ENCODE measurements at regions not wholly inside any gene's neighbourhood (a gene's known extent, or its start where the extent isn't known, plus 50 kb on each side); places are given as distances from the start of the nearest gene placed in this dataset.

DNA sequence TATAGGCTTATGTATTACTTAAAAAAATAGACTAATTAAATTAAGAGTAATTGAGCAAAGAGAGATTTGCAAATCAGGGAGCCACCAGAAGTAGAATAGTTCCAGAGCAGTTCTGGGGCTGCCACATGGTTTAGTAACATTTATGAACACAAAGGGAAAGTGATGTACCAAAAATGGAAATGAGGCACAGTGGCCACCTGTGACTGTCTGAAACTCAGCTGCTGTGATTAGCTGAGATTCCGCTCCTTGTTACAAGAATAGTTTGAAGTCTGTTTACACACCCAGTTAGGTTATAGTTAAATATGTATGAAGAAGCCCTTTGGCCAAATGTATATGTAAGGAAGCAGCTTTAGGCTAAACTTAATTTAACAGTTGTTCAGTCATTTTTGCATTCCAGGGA is 901.5 kb upstream of the CHORDC1 start:
- Mint-ChIP-seq H3K36me3 (no peaks in the 10 kb centered on the region), H3K27me3 (no peaks in the 10 kb centered on the region), H3K27ac (no peak overlapping the region), H3K9me3 (peaks cover 0 to 11% (median 5%) of the 10 kb centered on the region in 8 donors), H3K4me3 (no peak overlapping the region), H3K4me1 (no peaks in the 10 kb centered on the region)
- DNase-seq: no peak
- no peaks in the 10 kb centered on the region for H3K36me3 ChIP-seq (ENCODE audit: insufficient read depth, low read length)
- ChIA-PET CTCF (ENCODE audit: partially characterized antibody) (no interaction called here), POLR2A (ENCODE audit: partially characterized antibody) (no interaction called here)
- no peak overlapping the region for H3K27ac ChIP-seq (ENCODE audit: low read depth, low read length)
- no peaks in the 10 kb centered on the region for H3K4me1 ChIP-seq (ENCODE audit: insufficient read depth, low read length)
- no peaks in the 10 kb centered on the region for H3K27me3 ChIP-seq (ENCODE audit: insufficient read depth, low read length)
- no peak overlapping the region for H3K4me3 ChIP-seq (ENCODE audit: low read length in 2 of 2)
- intact Hi-C loops (cut with micrococcal nuclease): no loop called here
- H3K9me3 ChIP-seq (ENCODE audit: control insufficient read depth in 1 of 2, low read length in 2 of 2): peaks cover 0 to 2% of the 10 kb centered on the region in 2 donors

DNA sequence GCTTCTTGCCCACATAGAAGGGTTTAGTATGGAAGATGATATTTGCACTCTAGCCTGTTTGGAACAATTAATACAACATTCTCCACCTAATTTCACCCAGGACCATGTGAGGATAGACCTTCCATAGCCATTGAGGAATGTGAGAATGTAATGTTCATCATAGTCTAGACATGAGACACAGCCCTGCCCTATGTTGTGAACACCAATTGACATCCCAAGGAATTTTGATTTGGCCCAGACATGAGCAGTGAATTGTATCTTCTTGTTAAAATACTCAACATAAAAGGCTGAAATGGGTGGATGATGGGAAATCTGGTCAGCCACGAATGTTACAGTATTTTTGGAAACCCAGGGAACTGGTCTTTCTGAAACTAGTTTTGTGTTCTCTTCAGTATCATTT is 892.3 kb upstream of the CHORDC1 start:
- Mint-ChIP-seq H3K27ac (no peak overlapping the region), H3K27me3 (no peaks in the 10 kb centered on the region), H3K4me3 (no peak overlapping the region), H3K9me3 (peaks cover 0 to 8% (median 5%) of the 10 kb centered on the region in 8 donors), H3K4me1 (no peaks in the 10 kb centered on the region), H3K36me3 (no peaks in the 10 kb centered on the region)
- ChIA-PET POLR2A (ENCODE audit: partially characterized antibody) (no interaction called here), CTCF (ENCODE audit: partially characterized antibody) (no interaction called here)
- peaks cover 0 to 3% of the 10 kb centered on the region in 2 donors for H3K9me3 ChIP-seq (ENCODE audit: control insufficient read depth in 1 of 2, low read length in 2 of 2)
- no peak for DNase-seq
- no peaks in the 10 kb centered on the region for H3K4me1 ChIP-seq (ENCODE audit: insufficient read depth, low read length)
- no peak overlapping the region for H3K4me3 ChIP-seq (ENCODE audit: low read length in 2 of 2)
- no peak overlapping the region for H3K27ac ChIP-seq (ENCODE audit: low read depth, low read length)
- intact Hi-C loops (cut with micrococcal nuclease): no loop called here
- H3K27me3 ChIP-seq (ENCODE audit: insufficient read depth, low read length): no peaks in the 10 kb centered on the region
- H3K36me3 ChIP-seq (ENCODE audit: insufficient read depth, low read length): no peaks in the 10 kb centered on the region

DNA sequence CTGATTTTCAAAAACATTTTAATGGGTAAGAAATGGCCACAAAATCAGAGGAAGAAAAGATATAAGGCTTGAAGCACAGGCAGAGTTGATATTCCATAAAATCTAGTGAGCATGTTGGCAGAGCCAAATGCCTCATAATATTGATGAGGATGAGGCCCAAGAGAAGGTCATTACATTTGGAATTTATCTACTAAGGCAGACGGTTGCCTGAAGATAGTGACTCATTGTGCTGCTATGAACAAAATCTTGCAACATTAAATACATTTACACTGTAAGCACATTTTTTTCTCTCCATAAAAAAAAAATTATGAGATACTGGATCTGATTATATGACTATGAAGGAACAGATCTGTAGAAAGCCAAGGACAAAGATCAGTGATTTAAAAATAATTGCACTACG is 881.4 kb upstream of the CHORDC1 start:
- no peak overlapping the region for H3K27ac ChIP-seq (ENCODE audit: low read depth, low read length)
- ChIA-PET POLR2A (ENCODE audit: partially characterized antibody) (no interaction called here), CTCF (ENCODE audit: partially characterized antibody) (no interaction called here)
- no peaks in the 10 kb centered on the region for H3K36me3 ChIP-seq (ENCODE audit: insufficient read depth, low read length)
- Mint-ChIP-seq H3K27me3 (no peaks in the 10 kb centered on the region), H3K4me1 (no peaks in the 10 kb centered on the region), H3K4me3 (no peak overlapping the region), H3K27ac (no peak overlapping the region), H3K36me3 (no peaks in the 10 kb centered on the region), H3K9me3 (peaks cover 0 to 9% (median 0%) of the 10 kb centered on the region in 8 donors)
- no peak overlapping the region for H3K4me3 ChIP-seq (ENCODE audit: low read length in 2 of 2)
- H3K27me3 ChIP-seq (ENCODE audit: insufficient read depth, low read length): no peaks in the 10 kb centered on the region
- no peak for DNase-seq
- H3K9me3 ChIP-seq (ENCODE audit: control insufficient read depth in 1 of 2, low read length in 2 of 2): no peaks in the 10 kb centered on the region
- H3K4me1 ChIP-seq (ENCODE audit: insufficient read depth, low read length): no peaks in the 10 kb centered on the region
- intact Hi-C loops (cut with micrococcal nuclease): no loop called here

DNA sequence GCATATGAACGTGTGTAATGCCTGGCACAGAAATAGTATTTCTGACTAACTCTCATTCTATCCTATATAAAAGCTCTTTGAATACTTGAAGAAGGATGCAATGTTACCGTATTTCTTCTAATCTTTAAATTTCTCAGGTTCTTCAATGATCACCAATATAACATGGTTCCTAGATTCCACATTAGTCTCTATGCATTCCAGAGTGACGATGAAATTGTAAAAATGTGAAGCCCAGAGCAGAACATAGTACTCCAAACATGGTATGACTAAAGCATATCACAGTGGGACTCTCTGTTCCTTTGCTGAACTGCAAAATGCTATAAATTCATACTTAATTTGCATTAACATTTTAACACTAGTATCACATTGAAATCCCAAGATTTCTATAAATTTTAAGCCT is 877.6 kb upstream of the CHORDC1 start:
- no peak overlapping the region for H3K4me3 Mint-ChIP-seq
- H3K4me3 ChIP-seq (ENCODE audit: low read length in 2 of 2): no peak overlapping the region
- ChIA-PET POLR2A (ENCODE audit: partially characterized antibody) (no interaction called here), CTCF (ENCODE audit: partially characterized antibody) (no interaction called here)
- H3K27ac ChIP-seq (ENCODE audit: low read depth, low read length): no peak overlapping the region
- no peaks in the 10 kb centered on the region for H3K27me3 ChIP-seq (ENCODE audit: insufficient read depth, low read length)
- no peaks in the 10 kb centered on the region for H3K4me1 ChIP-seq (ENCODE audit: insufficient read depth, low read length)
- no peaks in the 10 kb centered on the region for H3K36me3 Mint-ChIP-seq
- peaks cover 0 to 10% (median under 1%) of the 10 kb centered on the region in 8 donors for H3K9me3 Mint-ChIP-seq
- H3K36me3 ChIP-seq (ENCODE audit: insufficient read depth, low read length): no peaks in the 10 kb centered on the region
- no peaks in the 10 kb centered on the region for H3K9me3 ChIP-seq (ENCODE audit: control insufficient read depth in 1 of 2, low read length in 2 of 2)
- H3K27ac Mint-ChIP-seq: no peak overlapping the region
- H3K27me3 Mint-ChIP-seq: no peaks in the 10 kb centered on the region
- no peaks in the 10 kb centered on the region for H3K4me1 Mint-ChIP-seq
- intact Hi-C loops (cut with micrococcal nuclease): no loop called here
- no peak for DNase-seq

DNA sequence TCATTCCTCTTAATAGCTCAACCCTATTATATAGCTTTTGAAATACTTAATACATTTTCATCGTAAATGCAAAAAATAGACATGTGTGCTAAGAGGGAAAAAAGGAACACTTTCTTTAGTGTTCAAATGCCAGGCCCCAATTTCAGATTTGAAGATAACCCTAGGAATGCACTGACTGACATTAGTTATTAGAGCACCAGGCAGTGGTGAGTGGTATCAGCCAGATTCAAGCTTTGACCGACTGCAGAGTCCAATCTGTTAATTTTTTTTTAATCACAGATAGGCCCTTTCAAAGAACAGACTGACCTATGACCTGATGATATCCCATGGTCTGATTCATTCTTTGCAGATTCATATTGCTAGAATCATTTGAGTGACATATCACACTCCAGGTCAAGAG is 874.2 kb upstream of the CHORDC1 start:
- Histone ChIP-seq H3K9me3 (ENCODE audit: control insufficient read depth in 1 of 2, low read length in 2 of 2) (no peaks in the 10 kb centered on the region), H3K4me3 (ENCODE audit: low read length in 2 of 2) (no peak overlapping the region), H3K27ac (ENCODE audit: low read depth, low read length) (no peak overlapping the region), H3K27me3 (ENCODE audit: insufficient read depth, low read length) (no peaks in the 10 kb centered on the region), H3K36me3 (ENCODE audit: insufficient read depth, low read length) (no peaks in the 10 kb centered on the region), H3K4me1 (ENCODE audit: insufficient read depth, low read length) (no peaks in the 10 kb centered on the region)
- H3K9me3 Mint-ChIP-seq: peaks cover 0 to 13% (median 0%) of the 10 kb centered on the region in 8 donors
- intact Hi-C loops (cut with micrococcal nuclease): no loop called here
- ChIA-PET CTCF (ENCODE audit: partially characterized antibody) (no interaction called here), POLR2A (ENCODE audit: partially characterized antibody) (no interaction called here)
- H3K27ac Mint-ChIP-seq: no peak overlapping the region
- no peak overlapping the region for H3K4me3 Mint-ChIP-seq
- H3K36me3 Mint-ChIP-seq: no peaks in the 10 kb centered on the region
- no peaks in the 10 kb centered on the region for H3K27me3 Mint-ChIP-seq
- H3K4me1 Mint-ChIP-seq: no peaks in the 10 kb centered on the region
- no peak for DNase-seq

DNA sequence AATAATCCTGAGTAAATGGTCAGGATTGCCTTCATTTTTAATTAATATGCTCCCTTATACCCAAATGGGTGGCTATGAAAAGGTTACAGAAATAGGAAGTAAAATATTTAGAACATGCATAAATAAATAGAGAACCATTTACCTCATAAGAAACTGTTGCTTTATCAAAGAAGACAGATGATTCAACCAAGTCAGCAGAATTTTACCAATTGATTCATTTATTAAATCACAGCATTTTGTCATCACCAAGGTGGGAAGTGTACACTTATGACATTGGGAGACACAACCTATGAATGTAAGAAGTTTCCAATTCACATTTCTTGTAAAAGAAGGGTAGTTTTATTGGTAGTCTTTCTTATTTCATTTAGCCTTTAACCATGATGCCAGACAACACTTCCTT is 870.3 kb upstream of the CHORDC1 start:
- Mint-ChIP-seq H3K9me3 (peaks cover 0 to 13% (median under 1%) of the 10 kb centered on the region in 8 donors), H3K36me3 (no peaks in the 10 kb centered on the region), H3K27ac (no peak overlapping the region), H3K4me3 (no peak overlapping the region), H3K27me3 (no peaks in the 10 kb centered on the region), H3K4me1 (no peaks in the 10 kb centered on the region)
- POLR2A ChIA-PET (ENCODE audit: partially characterized antibody): no interaction called here
- no peak for DNase-seq
- CTCF ChIA-PET (ENCODE audit: partially characterized antibody): no interaction called here
- no peaks in the 10 kb centered on the region for H3K27me3 ChIP-seq (ENCODE audit: insufficient read depth, low read length)
- H3K9me3 ChIP-seq (ENCODE audit: control insufficient read depth in 1 of 2, low read length in 2 of 2): no peaks in the 10 kb centered on the region
- no peak overlapping the region for H3K4me3 ChIP-seq (ENCODE audit: low read length in 2 of 2)
- intact Hi-C loops (cut with micrococcal nuclease): no loop called here
- H3K4me1 ChIP-seq (ENCODE audit: insufficient read depth, low read length): no peaks in the 10 kb centered on the region
- H3K27ac ChIP-seq (ENCODE audit: low read depth, low read length): no peak overlapping the region
- no peaks in the 10 kb centered on the region for H3K36me3 ChIP-seq (ENCODE audit: insufficient read depth, low read length)

DNA sequence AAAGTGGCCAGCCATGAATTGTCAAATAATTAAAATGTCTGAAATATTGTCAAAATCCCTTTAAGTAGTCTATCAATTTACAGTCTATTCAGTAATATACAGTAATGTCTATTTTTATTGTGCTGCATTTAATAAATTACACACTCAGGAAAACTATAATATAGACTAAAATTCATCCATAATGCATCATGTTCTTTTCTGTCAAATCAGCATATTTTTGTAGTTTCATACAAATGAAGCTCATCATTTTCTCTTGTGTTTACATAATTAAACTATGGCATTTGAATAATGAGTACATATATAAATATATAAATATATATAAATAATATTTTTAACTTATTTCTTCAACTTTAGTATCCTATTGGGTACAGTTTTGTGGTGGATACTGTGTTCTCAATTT is 868.7 kb upstream of the CHORDC1 start:
- Histone ChIP-seq H3K27me3 (ENCODE audit: insufficient read depth, low read length) (no peaks in the 10 kb centered on the region), H3K36me3 (ENCODE audit: insufficient read depth, low read length) (no peaks in the 10 kb centered on the region), H3K9me3 (ENCODE audit: control insufficient read depth in 1 of 2, low read length in 2 of 2) (no peaks in the 10 kb centered on the region), H3K4me3 (ENCODE audit: low read length in 2 of 2) (no peak overlapping the region), H3K4me1 (ENCODE audit: insufficient read depth, low read length) (no peaks in the 10 kb centered on the region), H3K27ac (ENCODE audit: low read depth, low read length) (no peak overlapping the region)
- no peaks in the 10 kb centered on the region for H3K36me3 Mint-ChIP-seq
- peaks cover 0 to 13% (median under 1%) of the 10 kb centered on the region in 8 donors for H3K9me3 Mint-ChIP-seq
- CTCF ChIA-PET (ENCODE audit: partially characterized antibody): no interaction called here
- POLR2A ChIA-PET (ENCODE audit: partially characterized antibody): no interaction called here
- intact Hi-C loops (cut with micrococcal nuclease): no loop called here
- no peak overlapping the region for H3K27ac Mint-ChIP-seq
- no peaks in the 10 kb centered on the region for H3K27me3 Mint-ChIP-seq
- DNase-seq: no peak
- H3K4me1 Mint-ChIP-seq: no peaks in the 10 kb centered on the region
- no peak overlapping the region for H3K4me3 Mint-ChIP-seq

DNA sequence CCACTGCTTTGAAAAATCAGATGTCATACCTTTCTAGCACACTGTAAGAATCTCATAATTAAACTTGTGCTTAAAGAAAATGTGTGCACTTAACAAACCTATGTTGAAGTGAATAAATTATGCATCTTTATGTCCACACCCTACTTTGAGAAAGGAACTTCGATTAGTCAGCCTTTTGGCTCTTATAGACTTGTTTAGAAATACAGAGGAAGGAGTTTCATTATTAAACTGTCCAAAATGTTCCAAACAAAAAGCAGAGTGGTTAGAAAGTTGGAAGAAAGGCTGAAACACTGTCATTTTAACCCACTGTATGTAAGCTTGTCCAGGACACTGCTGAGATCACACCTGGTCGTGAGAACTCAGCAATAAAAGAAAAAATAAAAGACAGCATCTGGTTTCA is 863.2 kb upstream of the CHORDC1 start:
- Mint-ChIP-seq H3K27ac (no peak overlapping the region), H3K9me3 (peaks cover 0 to 9% (median 2%) of the 10 kb centered on the region in 8 donors), H3K4me1 (no peaks in the 10 kb centered on the region), H3K4me3 (no peak overlapping the region), H3K27me3 (no peaks in the 10 kb centered on the region), H3K36me3 (no peaks in the 10 kb centered on the region)
- intact Hi-C loops (cut with micrococcal nuclease): no loop called here
- no peak overlapping the region for H3K27ac ChIP-seq (ENCODE audit: low read depth, low read length)
- no peaks in the 10 kb centered on the region for H3K9me3 ChIP-seq (ENCODE audit: control insufficient read depth in 1 of 2, low read length in 2 of 2)
- POLR2A ChIA-PET (ENCODE audit: partially characterized antibody): no interaction called here
- no peaks in the 10 kb centered on the region for H3K27me3 ChIP-seq (ENCODE audit: insufficient read depth, low read length)
- no peak overlapping the region for H3K4me3 ChIP-seq (ENCODE audit: low read length in 2 of 2)
- H3K36me3 ChIP-seq (ENCODE audit: insufficient read depth, low read length): no peaks in the 10 kb centered on the region
- H3K4me1 ChIP-seq (ENCODE audit: insufficient read depth, low read length): no peaks in the 10 kb centered on the region
- CTCF ChIA-PET (ENCODE audit: partially characterized antibody): no interaction called here
- DNase-seq: no peak
